ENCODE measurements at regions not wholly inside any gene's neighbourhood (a gene's known extent, or its start where the extent isn't known, plus 50 kb on each side); places are given as distances from the start of the nearest gene placed in this dataset.

DNA sequence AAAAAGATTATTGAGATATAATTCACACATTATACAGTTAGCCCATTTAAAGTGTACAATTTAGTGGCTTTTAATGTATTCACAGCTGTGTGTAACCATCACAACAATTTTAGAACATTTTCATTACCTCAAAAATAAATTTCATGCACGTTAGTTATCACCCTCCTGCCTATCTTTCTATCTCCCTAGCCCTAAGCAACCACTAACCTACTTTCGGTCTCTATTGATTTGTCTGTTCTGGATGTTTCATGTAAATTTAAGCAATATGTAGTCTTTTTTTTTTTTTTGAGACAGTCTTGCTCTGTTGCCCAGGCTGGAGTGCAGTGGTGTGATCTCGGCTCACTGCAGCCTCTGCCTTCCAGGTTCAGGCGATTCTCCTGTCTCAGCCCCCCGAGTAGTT, 439.4 kb downstream of the PCNX1 start:
- Histone ChIP-seq H3K9me3 (replicated peaks; ENCODE audit: control insufficient read depth, insufficient read depth, low read depth, low read length) (no peaks in the 10 kb centered on the region), H3K9ac (ENCODE audit: insufficient read depth in 1 of 2, low read depth in 2 of 2, low read length in 2 of 2) (no peak overlapping the region), H3K4me1 (replicated peaks in 1 of 2; ENCODE audit: control insufficient read depth in 2 of 2, insufficient read depth in 2 of 2, low read length in 2 of 2) (no peaks in the 10 kb centered on the region), H3K27me3 (ENCODE audit: control insufficient read depth in 2 of 2, insufficient read depth in 2 of 2, low read length in 2 of 2) (no peaks in the 10 kb centered on the region), H3K4me3 (no peak overlapping the region), H3K4me2 (ENCODE audit: insufficient read depth, low read length) (no peak overlapping the region), H3K27ac (ENCODE audit: extremely low read depth, low read depth, low read length) (no peak overlapping the region), H3K9me1 (ENCODE audit: control insufficient read depth, insufficient read depth, low read length) (no peaks in the 10 kb centered on the region), H3K79me2 (ENCODE audit: control insufficient read depth, insufficient read depth, low read length) (no peaks in the 10 kb centered on the region), H3K36me3 (ENCODE audit: control insufficient read depth, insufficient read depth, low read length) (no peaks in the 10 kb centered on the region), H4K20me1 (replicated peaks; ENCODE audit: control insufficient read depth, insufficient read depth, low read length) (no peaks in the 10 kb centered on the region), H2AFZ (ENCODE audit: low read depth, low read length) (no peak overlapping the region)
- CTCF ChIA-PET (ENCODE audit: low intra/inter-chr PET ratio): no interaction called here
- POLR2A ChIA-PET: no interaction called here
- in situ Hi-C loops (cut with MboI): no loop called here
- no TSS peak for BruUV-seq (replicated peaks)
- no peak for ATAC-seq
- 51% methylated on average over 3 of the region's 5 CpGs for WGBS (ENCODE audit: insufficient coverage, low coverage, missing lambda C conversion rate)
- TF ChIP-seq, protein P1, sequence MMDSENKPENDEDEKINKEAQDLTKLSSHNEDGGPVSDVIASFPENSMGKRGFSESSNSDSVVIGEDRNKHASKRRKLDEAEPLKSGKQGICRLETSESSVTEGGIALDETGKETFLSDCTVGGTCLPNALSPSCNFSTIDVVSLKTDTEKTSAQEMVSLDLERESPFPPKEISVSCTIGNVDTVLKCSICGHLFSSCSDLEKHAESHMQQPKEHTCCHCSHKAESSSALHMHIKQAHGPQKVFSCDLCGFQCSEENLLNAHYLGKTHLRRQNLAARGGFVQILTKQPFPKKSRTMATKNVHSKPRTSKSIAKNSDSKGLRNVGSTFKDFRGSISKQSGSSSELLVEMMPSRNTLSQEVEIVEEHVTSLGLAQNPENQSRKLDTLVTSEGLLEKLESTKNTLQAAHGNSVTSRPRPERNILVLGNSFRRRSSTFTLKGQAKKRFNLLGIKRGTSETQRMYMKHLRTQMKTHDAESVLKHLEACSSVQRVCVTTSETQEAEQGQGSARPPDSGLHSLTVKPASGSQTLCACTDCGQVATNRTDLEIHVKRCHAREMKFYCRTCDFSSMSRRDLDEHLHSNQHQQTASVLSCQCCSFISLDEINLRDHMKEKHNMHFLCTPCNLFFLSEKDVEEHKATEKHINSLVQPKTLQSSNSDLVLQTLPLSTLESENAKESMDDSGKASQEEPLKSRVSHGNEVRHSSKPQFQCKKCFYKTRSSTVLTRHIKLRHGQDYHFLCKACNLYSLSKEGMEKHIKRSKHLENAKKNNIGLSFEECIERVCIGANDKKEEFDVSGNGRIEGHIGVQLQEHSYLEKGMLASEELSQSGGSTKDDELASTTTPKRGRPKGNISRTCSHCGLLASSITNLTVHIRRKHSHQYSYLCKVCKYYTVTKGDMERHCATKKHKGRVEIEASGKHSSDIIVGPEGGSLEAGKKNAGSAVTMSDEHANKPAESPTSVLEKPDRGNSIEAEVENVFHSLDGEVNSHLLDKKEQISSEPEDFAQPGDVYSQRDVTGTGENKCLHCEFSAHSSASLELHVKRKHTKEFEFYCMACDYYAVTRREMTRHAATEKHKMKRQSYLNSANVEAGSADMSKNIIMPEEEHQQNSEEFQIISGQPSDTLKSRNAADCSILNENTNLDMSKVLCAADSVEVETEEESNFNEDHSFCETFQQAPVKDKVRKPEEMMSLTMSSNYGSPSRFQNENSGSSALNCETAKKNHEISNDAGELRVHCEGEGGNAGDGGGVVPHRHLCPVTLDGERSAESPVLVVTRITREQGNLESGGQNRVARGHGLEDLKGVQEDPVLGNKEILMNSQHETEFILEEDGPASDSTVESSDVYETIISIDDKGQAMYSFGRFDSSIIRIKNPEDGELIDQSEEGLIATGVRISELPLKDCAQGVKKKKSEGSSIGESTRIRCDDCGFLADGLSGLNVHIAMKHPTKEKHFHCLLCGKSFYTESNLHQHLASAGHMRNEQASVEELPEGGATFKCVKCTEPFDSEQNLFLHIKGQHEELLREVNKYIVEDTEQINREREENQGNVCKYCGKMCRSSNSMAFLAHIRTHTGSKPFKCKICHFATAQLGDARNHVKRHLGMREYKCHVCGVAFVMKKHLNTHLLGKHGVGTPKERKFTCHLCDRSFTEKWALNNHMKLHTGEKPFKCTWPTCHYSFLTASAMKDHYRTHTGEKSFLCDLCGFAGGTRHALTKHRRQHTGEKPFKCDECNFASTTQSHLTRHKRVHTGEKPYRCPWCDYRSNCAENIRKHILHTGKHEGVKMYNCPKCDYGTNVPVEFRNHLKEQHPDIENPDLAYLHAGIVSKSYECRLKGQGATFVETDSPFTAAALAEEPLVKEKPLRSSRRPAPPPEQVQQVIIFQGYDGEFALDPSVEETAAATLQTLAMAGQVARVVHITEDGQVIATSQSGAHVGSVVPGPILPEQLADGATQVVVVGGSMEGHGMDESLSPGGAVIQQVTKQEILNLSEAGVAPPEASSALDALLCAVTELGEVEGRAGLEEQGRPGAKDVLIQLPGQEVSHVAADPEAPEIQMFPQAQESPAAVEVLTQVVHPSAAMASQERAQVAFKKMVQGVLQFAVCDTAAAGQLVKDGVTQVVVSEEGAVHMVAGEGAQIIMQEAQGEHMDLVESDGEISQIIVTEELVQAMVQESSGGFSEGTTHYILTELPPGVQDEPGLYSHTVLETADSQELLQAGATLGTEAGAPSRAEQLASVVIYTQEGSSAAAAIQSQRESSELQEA (IDR thresholded peaks at IDR 0.05; ENCODE audit: low read depth): no peak
- TF ChIP-seq ZNF785 (CRISPR knock-in tag; IDR thresholded peaks at IDR 0.05) (no peak), ZNF263 (CRISPR knock-in tag; IDR thresholded peaks at IDR 0.05; ENCODE audit: borderline replicate concordance) (no peak), TRIM24 (IDR thresholded peaks at IDR 0.05) (no peak), ERF (CRISPR knock-in tag; IDR thresholded peaks at IDR 0.05) (no peak), SMAD4 (CRISPR knock-in tag; conservative IDR thresholded peaks at IDR 0.05) (no peak)
- TF ChIP-seq, protein P2, sequence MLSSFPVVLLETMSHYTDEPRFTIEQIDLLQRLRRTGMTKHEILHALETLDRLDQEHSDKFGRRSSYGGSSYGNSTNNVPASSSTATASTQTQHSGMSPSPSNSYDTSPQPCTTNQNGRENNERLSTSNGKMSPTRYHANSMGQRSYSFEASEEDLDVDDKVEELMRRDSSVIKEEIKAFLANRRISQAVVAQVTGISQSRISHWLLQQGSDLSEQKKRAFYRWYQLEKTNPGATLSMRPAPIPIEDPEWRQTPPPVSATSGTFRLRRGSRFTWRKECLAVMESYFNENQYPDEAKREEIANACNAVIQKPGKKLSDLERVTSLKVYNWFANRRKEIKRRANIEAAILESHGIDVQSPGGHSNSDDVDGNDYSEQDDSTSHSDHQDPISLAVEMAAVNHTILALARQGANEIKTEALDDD (IDR thresholded peaks at IDR 0.05): 0 out of 2 replicates have a peak, but pooled peaks have one; percentile 15
- TF ChIP-seq, protein P3, sequence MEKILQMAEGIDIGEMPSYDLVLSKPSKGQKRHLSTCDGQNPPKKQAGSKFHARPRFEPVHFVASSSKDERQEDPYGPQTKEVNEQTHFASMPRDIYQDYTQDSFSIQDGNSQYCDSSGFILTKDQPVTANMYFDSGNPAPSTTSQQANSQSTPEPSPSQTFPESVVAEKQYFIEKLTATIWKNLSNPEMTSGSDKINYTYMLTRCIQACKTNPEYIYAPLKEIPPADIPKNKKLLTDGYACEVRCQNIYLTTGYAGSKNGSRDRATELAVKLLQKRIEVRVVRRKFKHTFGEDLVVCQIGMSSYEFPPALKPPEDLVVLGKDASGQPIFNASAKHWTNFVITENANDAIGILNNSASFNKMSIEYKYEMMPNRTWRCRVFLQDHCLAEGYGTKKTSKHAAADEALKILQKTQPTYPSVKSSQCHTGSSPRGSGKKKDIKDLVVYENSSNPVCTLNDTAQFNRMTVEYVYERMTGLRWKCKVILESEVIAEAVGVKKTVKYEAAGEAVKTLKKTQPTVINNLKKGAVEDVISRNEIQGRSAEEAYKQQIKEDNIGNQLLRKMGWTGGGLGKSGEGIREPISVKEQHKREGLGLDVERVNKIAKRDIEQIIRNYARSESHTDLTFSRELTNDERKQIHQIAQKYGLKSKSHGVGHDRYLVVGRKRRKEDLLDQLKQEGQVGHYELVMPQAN (IDR thresholded peaks at IDR 0.05; ENCODE audit: borderline replicate concordance): no peak
- FAIRE-seq: no peak
- no peak for DNase-seq (ENCODE audit: extremely low read depth in 1 of 4, low spot score in 3 of 4)
- intact Hi-C loops (cut with micrococcal nuclease): no loop called here

Data from K562 (cell line).